PC-9 (cell line): ENCODE measurements at regions not wholly inside any gene's neighbourhood (a gene's known extent, or its start where the extent isn't known, plus 50 kb on each side); places are given as distances from the start of the nearest gene placed in this dataset.

Experiments used
- BruUV-seq: library from RNA; stranded (reverse); fragments of 400-500 nt; replicated peaks from 2 replicates; lab custom pipeline; 2021; lab: Mats Ljungman, UMichigan
- CTCF ChIA-PET: fragments of 300-600 bp; sonication (Branson Sonifier 250); formaldehyde crosslinking; loops from one replicate; lab custom pipeline; 2022; ENCODE audit warnings: antibody characterized with exemption; lab: Charles Lee
- POLR2A ChIA-PET: fragments of 300-600 bp; sonication (Branson Sonifier 250); formaldehyde crosslinking; loops from one replicate; lab custom pipeline; 2022; ENCODE audit warnings: antibody characterized with exemption; ENCODE audit not compliant: unreplicated experiment; lab: Charles Lee
- DNase-seq, 2 experiments: peaks; one replicate each; pipeline versions ENCODE4 v3.0.0 to v3.0.0-alpha.2; 2015 to 2022; ENCODE audit warnings: mixed read lengths in 1 of 2
- H2AFZ ChIP-seq: fragments of 200-600 bp; sonication (generic); 2 replicates; pipeline ENCODE4 v1.8.1; 2017; ENCODE audit warnings: antibody characterized with exemption
- H3F3A ChIP-seq: fragments of 200-600 bp; sonication (generic); 2 replicates; pipeline ENCODE4 v1.8.1; 2017; ENCODE audit warnings: antibody characterized with exemption, mild to moderate bottlenecking, low read depth; ENCODE audit not compliant: insufficient read depth
- H3K27ac ChIP-seq: fragments of 200-600 bp; sonication (generic); 2 replicates; pipeline ENCODE4 v1.6.1; 2016; ENCODE audit warnings: mixed run types
- H3K27me3 ChIP-seq: fragments of 200-600 bp; sonication (generic); 2 replicates; pipeline ENCODE4 v1.6.1; 2016; ENCODE audit warnings: low read depth, mixed run types; ENCODE audit not compliant: insufficient read depth
- H3K36me3 ChIP-seq: fragments of 200-600 bp; sonication (generic); 2 replicates; pipeline ENCODE4 v1.6.1; 2016; ENCODE audit warnings: low read depth, mixed run types
- H3K4me1 ChIP-seq: fragments of 200-600 bp; sonication (generic); replicated peaks from 2 replicates; pipeline ENCODE4 v1.6.1; 2016; ENCODE audit warnings: mixed run types; ENCODE audit not compliant: insufficient read depth
- H3K4me2 ChIP-seq: fragments of 200-600 bp; sonication (generic); 2 replicates; pipeline ENCODE4 v1.6.1; 2017; ENCODE audit warnings: mixed run types
- H3K4me3 ChIP-seq: fragments of 200-600 bp; sonication (generic); 2 replicates; pipeline ENCODE4 v1.6.1; 2016; ENCODE audit warnings: mixed run types
- H3K79me2 ChIP-seq: fragments of 200-600 bp; sonication (generic); 2 replicates; pipeline ENCODE4 v1.6.1; 2017; ENCODE audit warnings: low read depth, mixed run types
- H3K9me2 ChIP-seq: fragments of 200-600 bp; sonication (generic); 2 replicates; pipeline ENCODE4 v1.8.1; 2017; ENCODE audit warnings: mild to moderate bottlenecking; ENCODE audit not compliant: insufficient read depth
- H3K9me3 ChIP-seq: fragments of 200-600 bp; sonication (generic); 2 replicates; pipeline ENCODE4 v1.8.1; 2016; ENCODE audit warnings: low read depth; ENCODE audit not compliant: insufficient read depth
- H4K20me1 ChIP-seq: fragments of 200-600 bp; sonication (generic); 2 replicates; pipeline ENCODE4 v1.8.1; 2017; ENCODE audit not compliant: insufficient read depth
- EZH2 ChIP-seq: fragments of 200-600 bp; sonication (generic); IDR thresholded peaks from 2 replicates; pipeline ENCODE4 v1.8.0; 2017; ENCODE audit warnings: antibody characterized with exemption, low read depth
- intact Hi-C: fragments of 100-400 bp; cut with micrococcal nuclease; formaldehyde crosslinking; loops from one replicate; pipeline ENCODE4 v1.10.0; 2022; ENCODE audit not compliant: unreplicated experiment
- TF ChIP-seq, protein P1 (sequence below): fragments of 200-600 bp; sonication (generic); conservative IDR thresholded peaks from 2 replicates; pipeline ENCODE4 v1.6.1; 2017; ENCODE audit warnings: mixed run types, antibody characterized with exemption, mild to moderate bottlenecking, moderate library complexity

DNA sequence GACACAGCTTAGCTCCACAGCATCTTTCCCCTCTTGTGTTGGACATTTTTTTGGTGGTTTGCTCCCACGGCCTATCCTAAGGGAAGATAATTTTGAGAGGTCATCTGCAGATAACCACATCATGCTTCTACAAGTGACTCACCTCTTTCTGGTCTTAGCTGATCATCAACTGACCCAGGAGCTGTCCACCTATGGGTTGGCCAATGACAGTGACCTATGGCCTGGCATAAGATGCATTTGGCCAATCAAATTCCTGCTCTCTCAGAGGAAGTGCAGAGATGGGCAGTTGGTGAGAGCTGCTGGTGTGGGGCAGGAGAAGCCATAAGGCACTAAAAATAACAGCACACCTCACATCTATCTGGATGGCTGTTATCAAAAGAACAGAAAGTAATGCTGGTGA is 100.0 kb upstream of the CLDN14 start:
- ChIA-PET POLR2A (no interaction called here), CTCF (no interaction called here)
- intact Hi-C loops: loop anchor here (10.0 kb wide), 1 partner anchor 65 kb away; no protein-coding TSS in a partner anchor
- H3K36me3 ChIP-seq: no peaks in the 10 kb centered on the region
- H2AFZ ChIP-seq: no peak overlapping the region
- H3K4me2 ChIP-seq: no peak overlapping the region
- no peaks in the 10 kb centered on the region for H3K79me2 ChIP-seq
- H3F3A ChIP-seq: no peaks in the 10 kb centered on the region
- DNase-seq: no peak
- no peaks in the 10 kb centered on the region for H3K9me3 ChIP-seq
- no peak overlapping the region for H3K27ac ChIP-seq
- H4K20me1 ChIP-seq: no peaks in the 10 kb centered on the region
- no TSS peak for BruUV-seq
- no peaks in the 10 kb centered on the region for H3K27me3 ChIP-seq
- H3K4me1 ChIP-seq: no peaks in the 10 kb centered on the region
- H3K4me3 ChIP-seq: no peak overlapping the region
- TF ChIP-seq, protein P1, sequence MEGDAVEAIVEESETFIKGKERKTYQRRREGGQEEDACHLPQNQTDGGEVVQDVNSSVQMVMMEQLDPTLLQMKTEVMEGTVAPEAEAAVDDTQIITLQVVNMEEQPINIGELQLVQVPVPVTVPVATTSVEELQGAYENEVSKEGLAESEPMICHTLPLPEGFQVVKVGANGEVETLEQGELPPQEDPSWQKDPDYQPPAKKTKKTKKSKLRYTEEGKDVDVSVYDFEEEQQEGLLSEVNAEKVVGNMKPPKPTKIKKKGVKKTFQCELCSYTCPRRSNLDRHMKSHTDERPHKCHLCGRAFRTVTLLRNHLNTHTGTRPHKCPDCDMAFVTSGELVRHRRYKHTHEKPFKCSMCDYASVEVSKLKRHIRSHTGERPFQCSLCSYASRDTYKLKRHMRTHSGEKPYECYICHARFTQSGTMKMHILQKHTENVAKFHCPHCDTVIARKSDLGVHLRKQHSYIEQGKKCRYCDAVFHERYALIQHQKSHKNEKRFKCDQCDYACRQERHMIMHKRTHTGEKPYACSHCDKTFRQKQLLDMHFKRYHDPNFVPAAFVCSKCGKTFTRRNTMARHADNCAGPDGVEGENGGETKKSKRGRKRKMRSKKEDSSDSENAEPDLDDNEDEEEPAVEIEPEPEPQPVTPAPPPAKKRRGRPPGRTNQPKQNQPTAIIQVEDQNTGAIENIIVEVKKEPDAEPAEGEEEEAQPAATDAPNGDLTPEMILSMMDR: no peak
- no peak for TF ChIP-seq EZH2
- H3K9me2 ChIP-seq: no peaks in the 10 kb centered on the region

DNA sequence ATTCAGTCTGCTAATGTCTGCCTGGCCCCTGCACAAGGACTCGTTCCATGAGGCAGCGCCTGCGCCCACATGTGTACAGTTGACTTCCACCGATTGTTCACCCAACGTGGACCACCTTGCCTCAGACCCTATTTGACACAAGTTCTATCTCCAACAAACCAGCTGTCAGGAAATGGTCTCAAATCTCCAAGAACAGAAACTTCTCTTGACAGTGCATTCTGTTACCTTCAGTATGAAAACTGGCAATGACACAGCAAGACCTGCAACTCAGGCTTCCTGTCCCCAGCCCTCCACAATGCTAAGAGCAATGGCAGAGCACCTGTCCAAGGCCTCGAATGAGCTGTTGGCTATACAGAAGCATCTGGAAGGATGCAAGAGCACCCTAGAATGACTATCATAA is 102.3 kb upstream of the CLDN14 start:
- Histone ChIP-seq H2AFZ (no peak overlapping the region), H3K9me3 (no peaks in the 10 kb centered on the region), H3K9me2 (no peaks in the 10 kb centered on the region), H3K4me1 (no peaks in the 10 kb centered on the region), H3K79me2 (no peaks in the 10 kb centered on the region), H3F3A (no peaks in the 10 kb centered on the region), H3K27me3 (no peaks in the 10 kb centered on the region), H3K4me3 (no peak overlapping the region), H3K36me3 (no peaks in the 10 kb centered on the region), H4K20me1 (no peaks in the 10 kb centered on the region), H3K27ac (no peak overlapping the region), H3K4me2 (no peak overlapping the region)
- BruUV-seq: no TSS peak
- ChIA-PET CTCF (no interaction called here), POLR2A (no interaction called here)
- intact Hi-C loops: loop anchor here (10.0 kb wide), 1 partner anchor 67 kb away; no protein-coding TSS in a partner anchor
- no peak for TF ChIP-seq EZH2
- TF ChIP-seq, protein P1: no peak
- no peak for DNase-seq

DNA sequence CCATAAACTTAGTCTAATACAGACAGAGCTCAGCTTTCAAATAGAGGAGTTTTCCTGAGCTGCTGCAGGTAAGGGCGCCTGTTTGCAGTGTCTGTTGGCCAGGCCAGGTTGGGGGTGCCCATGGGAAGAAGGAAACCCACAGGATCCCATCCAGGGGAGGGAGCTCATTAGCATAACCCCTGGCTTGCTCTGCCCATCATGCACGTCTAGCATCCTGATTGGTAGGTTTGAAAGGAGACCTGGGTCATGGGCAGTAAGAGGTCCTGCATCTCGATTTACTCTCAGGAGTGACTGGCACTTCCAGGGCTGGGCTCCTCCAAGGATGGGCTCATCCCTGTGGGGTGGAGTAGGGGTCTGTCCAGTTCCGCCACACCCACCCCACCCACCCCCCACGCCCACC is 103.7 kb upstream of the CLDN14 start:
- H3K4me1 ChIP-seq: no peaks in the 10 kb centered on the region
- no peaks in the 10 kb centered on the region for H3F3A ChIP-seq
- no TSS peak for BruUV-seq
- no peak for DNase-seq
- no peak overlapping the region for H3K4me3 ChIP-seq
- TF ChIP-seq EZH2: no peak
- TF ChIP-seq, protein P1: no peak
- H4K20me1 ChIP-seq: no peaks in the 10 kb centered on the region
- ChIA-PET CTCF (no interaction called here), POLR2A (no interaction called here)
- no peak overlapping the region for H2AFZ ChIP-seq
- H3K36me3 ChIP-seq: no peaks in the 10 kb centered on the region
- H3K27me3 ChIP-seq: no peaks in the 10 kb centered on the region
- H3K9me2 ChIP-seq: no peaks in the 10 kb centered on the region
- H3K9me3 ChIP-seq: no peaks in the 10 kb centered on the region
- intact Hi-C loops: loop anchor here (10.0 kb wide), 1 partner anchor 69 kb away; no protein-coding TSS in a partner anchor
- no peak overlapping the region for H3K4me2 ChIP-seq
- H3K27ac ChIP-seq: no peak overlapping the region
- H3K79me2 ChIP-seq: no peaks in the 10 kb centered on the region
